ENCODE measurements at regions not wholly inside any gene's neighbourhood (a gene's known extent, or its start where the extent isn't known, plus 50 kb on each side); places are given as distances from the start of the nearest gene placed in this dataset.

DNA sequence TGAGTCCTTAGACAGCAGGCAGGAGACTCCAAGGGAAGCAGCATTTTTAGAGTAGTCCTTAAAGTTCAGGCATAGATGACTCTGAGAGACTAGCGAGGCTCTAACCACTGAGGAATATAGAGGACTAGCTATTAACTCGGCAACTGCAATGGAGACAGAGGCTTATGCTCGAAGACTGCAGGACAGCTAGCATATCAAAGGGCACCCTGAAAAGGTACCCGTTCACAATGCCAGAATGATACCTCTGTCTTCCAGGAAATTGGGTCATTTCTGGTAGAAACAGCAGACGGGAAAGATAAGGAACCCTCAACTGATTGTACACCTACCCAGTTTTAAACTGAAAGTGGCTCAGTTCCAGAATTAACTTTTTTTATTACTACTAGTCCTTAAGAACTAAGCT is 1204.0 kb upstream of the ZEB2 start:
- H3K9me2 ChIP-seq (ENCODE audit: insufficient read depth) = no peaks in the 10 kb centered on the region
- RAD21 ChIA-PET (ENCODE audit: low non-redundant PET in 1 of 2, low total read pairs in 2 of 2, uncharacterized antibody in 2 of 2, unreplicated experiment in 2 of 2) = no interaction called here
- H3K27me3 ChIP-seq (ENCODE audit: insufficient read depth, low read length) = no peaks in the 10 kb centered on the region
- no peaks in the 10 kb centered on the region for H4K20me1 ChIP-seq (ENCODE audit: insufficient read depth)
- POLR2A ChIA-PET = no interaction called here
- CTCF ChIA-PET = no interaction called here
- no peaks in the 10 kb centered on the region for H3K9me3 ChIP-seq (ENCODE audit: control insufficient read depth in 1 of 2, insufficient read depth in 1 of 2, low read depth in 1 of 2, low read length in 2 of 2)
- no peak overlapping the region for H3K4me3 ChIP-seq (replicated peaks in 1 of 2; ENCODE audit: low read depth in 1 of 2, low read length in 2 of 2)
- ATAC-seq (no peak), DNase-seq (ENCODE audit: low read depth, low spot score) (no peak)
- BruUV-seq (replicated peaks) = no TSS peak
- TF ChIP-seq CBX3 (IDR thresholded peaks at IDR 0.05; ENCODE audit: low read depth) (no peak), TCF7L2 (IDR thresholded peaks at IDR 0.05; ENCODE audit: borderline replicate concordance, extremely low read depth, insufficient read depth, insufficient read length) (no peak), POLR2A (IDR thresholded peaks at IDR 0.05; ENCODE audit: borderline replicate concordance, extremely low read depth, insufficient read depth, insufficient read length) (no peak), ZNF274 (IDR thresholded peaks at IDR 0.05; ENCODE audit: low read depth, low read length) (no peak), FOSL1 (IDR thresholded peaks at IDR 0.05; ENCODE audit: low read depth) (no peak), SP1 (IDR thresholded peaks at IDR 0.05; ENCODE audit: low read depth) (no peak), ZFX (IDR thresholded peaks at IDR 0.05) (no peak), ELF1 (IDR thresholded peaks at IDR 0.05; ENCODE audit: borderline replicate concordance, low read depth) (no peak), JUND (IDR thresholded peaks at IDR 0.05) (no peak), YY1 (IDR thresholded peaks at IDR 0.05; ENCODE audit: extremely low read depth, insufficient replicate concordance, low read depth, low read length) (no peak)
- TF ChIP-seq, protein P1, sequence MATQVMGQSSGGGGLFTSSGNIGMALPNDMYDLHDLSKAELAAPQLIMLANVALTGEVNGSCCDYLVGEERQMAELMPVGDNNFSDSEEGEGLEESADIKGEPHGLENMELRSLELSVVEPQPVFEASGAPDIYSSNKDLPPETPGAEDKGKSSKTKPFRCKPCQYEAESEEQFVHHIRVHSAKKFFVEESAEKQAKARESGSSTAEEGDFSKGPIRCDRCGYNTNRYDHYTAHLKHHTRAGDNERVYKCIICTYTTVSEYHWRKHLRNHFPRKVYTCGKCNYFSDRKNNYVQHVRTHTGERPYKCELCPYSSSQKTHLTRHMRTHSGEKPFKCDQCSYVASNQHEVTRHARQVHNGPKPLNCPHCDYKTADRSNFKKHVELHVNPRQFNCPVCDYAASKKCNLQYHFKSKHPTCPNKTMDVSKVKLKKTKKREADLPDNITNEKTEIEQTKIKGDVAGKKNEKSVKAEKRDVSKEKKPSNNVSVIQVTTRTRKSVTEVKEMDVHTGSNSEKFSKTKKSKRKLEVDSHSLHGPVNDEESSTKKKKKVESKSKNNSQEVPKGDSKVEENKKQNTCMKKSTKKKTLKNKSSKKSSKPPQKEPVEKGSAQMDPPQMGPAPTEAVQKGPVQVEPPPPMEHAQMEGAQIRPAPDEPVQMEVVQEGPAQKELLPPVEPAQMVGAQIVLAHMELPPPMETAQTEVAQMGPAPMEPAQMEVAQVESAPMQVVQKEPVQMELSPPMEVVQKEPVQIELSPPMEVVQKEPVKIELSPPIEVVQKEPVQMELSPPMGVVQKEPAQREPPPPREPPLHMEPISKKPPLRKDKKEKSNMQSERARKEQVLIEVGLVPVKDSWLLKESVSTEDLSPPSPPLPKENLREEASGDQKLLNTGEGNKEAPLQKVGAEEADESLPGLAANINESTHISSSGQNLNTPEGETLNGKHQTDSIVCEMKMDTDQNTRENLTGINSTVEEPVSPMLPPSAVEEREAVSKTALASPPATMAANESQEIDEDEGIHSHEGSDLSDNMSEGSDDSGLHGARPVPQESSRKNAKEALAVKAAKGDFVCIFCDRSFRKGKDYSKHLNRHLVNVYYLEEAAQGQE (IDR thresholded peaks at IDR 0.05; ENCODE audit: low read depth) = no peak
- TF ChIP-seq, protein P2, sequence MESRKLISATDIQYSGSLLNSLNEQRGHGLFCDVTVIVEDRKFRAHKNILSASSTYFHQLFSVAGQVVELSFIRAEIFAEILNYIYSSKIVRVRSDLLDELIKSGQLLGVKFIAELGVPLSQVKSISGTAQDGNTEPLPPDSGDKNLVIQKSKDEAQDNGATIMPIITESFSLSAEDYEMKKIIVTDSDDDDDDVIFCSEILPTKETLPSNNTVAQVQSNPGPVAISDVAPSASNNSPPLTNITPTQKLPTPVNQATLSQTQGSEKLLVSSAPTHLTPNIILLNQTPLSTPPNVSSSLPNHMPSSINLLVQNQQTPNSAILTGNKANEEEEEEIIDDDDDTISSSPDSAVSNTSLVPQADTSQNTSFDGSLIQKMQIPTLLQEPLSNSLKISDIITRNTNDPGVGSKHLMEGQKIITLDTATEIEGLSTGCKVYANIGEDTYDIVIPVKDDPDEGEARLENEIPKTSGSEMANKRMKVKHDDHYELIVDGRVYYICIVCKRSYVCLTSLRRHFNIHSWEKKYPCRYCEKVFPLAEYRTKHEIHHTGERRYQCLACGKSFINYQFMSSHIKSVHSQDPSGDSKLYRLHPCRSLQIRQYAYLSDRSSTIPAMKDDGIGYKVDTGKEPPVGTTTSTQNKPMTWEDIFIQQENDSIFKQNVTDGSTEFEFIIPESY (IDR thresholded peaks at IDR 0.05; ENCODE audit: extremely low read depth, insufficient replicate concordance, low read length) = no peak
- H3K79me2 ChIP-seq (ENCODE audit: insufficient read depth, low read length) = no peaks in the 10 kb centered on the region
- H3K36me3 ChIP-seq (ENCODE audit: control insufficient read depth in 1 of 2, insufficient read depth in 2 of 2, low read length in 2 of 2) = no peaks in the 10 kb centered on the region
- no peaks in the 10 kb centered on the region for H3K4me1 ChIP-seq (ENCODE audit: control insufficient read depth in 1 of 2, insufficient read depth in 2 of 2, low read length in 2 of 2)
- no peak overlapping the region for H3K27ac ChIP-seq (ENCODE audit: low read depth, low read length)
- no peak overlapping the region for H3K4me2 ChIP-seq (ENCODE audit: low read length)
- intact Hi-C loops (cut with micrococcal nuclease) = no loop called here
- H2AFZ ChIP-seq (ENCODE audit: low read depth, low read length, poor library complexity, severe bottlenecking) = no peak overlapping the region
- no peak overlapping the region for H3K9ac ChIP-seq (ENCODE audit: low read length)
